ENCODE measurements at regions not wholly inside any gene's neighbourhood (a gene's known extent, or its start where the extent isn't known, plus 50 kb on each side); places are given as distances from the start of the nearest gene placed in this dataset.
A peak's percentile ranks its signal among the peaks of the same experiment; 100 is the strongest.

GRCh38 chr9:13410566-13411031, 131.1 kb upstream of the MPDZ start:
- TF ChIP-seq CTCF (IDR thresholded peaks at IDR 0.05; ENCODE audit: unreplicated experiment): no peak
- H3K27ac Mint-ChIP-seq: peak overlapping the region; percentile 97
- no peak overlapping the region for H3K4me3 Mint-ChIP-seq
- no peaks in the 10 kb centered on the region for H3K36me3 Mint-ChIP-seq
- DNase-seq (ENCODE audit: low spot score in 2 of 2, unreplicated experiment in 2 of 2): no peak
- peaks cover 37% of the 10 kb centered on the region for H3K4me1 Mint-ChIP-seq
- H3K27me3 Mint-ChIP-seq (ENCODE audit: low read depth): no peaks in the 10 kb centered on the region
- no peaks in the 10 kb centered on the region for H3K9me3 Mint-ChIP-seq

- DNase-seq (ENCODE audit: low spot score in 2 of 2, unreplicated experiment in 2 of 2): no peak
- no peaks in the 10 kb centered on the region for H3K36me3 Mint-ChIP-seq
- H3K9me3 Mint-ChIP-seq: peaks cover 3% of the 10 kb centered on the region
- no peaks in the 10 kb centered on the region for H3K27me3 Mint-ChIP-seq (ENCODE audit: low read depth)
- H3K4me1 Mint-ChIP-seq: peaks cover 28% of the 10 kb centered on the region
- peak overlapping the region; percentile 55 for H3K27ac Mint-ChIP-seq
- no peak overlapping the region for H3K4me3 Mint-ChIP-seq
- no peak for TF ChIP-seq CTCF (IDR thresholded peaks at IDR 0.05; ENCODE audit: unreplicated experiment)
Observed at GRCh38 chr9:13397661-13398060, 118.2 kb upstream of the MPDZ start.

GRCh38 chr9:13397220-13397619, 117.7 kb upstream of the MPDZ start:
- no peak for DNase-seq (ENCODE audit: low spot score in 2 of 2, unreplicated experiment in 2 of 2)
- H3K36me3 Mint-ChIP-seq: peaks cover 2% of the 10 kb centered on the region
- peaks cover 28% of the 10 kb centered on the region for H3K4me1 Mint-ChIP-seq
- H3K9me3 Mint-ChIP-seq: peaks cover 6% of the 10 kb centered on the region
- H3K4me3 Mint-ChIP-seq: no peak overlapping the region
- no peak for TF ChIP-seq CTCF (IDR thresholded peaks at IDR 0.05; ENCODE audit: unreplicated experiment)
- no peaks in the 10 kb centered on the region for H3K27me3 Mint-ChIP-seq (ENCODE audit: low read depth)
- peak overlapping the region; percentile 55 for H3K27ac Mint-ChIP-seq

- Mint-ChIP-seq H3K27ac (peak overlapping the region; percentile 35), H3K9me3 (peaks cover 14% of the 10 kb centered on the region), H3K27me3 (ENCODE audit: low read depth) (no peaks in the 10 kb centered on the region), H3K4me1 (peaks cover 28% of the 10 kb centered on the region), H3K36me3 (peaks cover 10% of the 10 kb centered on the region), H3K4me3 (no peak overlapping the region)
- no peak for DNase-seq (ENCODE audit: low spot score in 2 of 2, unreplicated experiment in 2 of 2)
- no peak for TF ChIP-seq CTCF (IDR thresholded peaks at IDR 0.05; ENCODE audit: unreplicated experiment)
Observed at GRCh38 chr9:13396418-13396817, 116.9 kb upstream of the MPDZ start.

- Mint-ChIP-seq H3K9me3 (peaks cover 26% of the 10 kb centered on the region), H3K36me3 (peaks cover 22% of the 10 kb centered on the region), H3K27me3 (ENCODE audit: low read depth) (no peaks in the 10 kb centered on the region), H3K27ac (peak overlapping the region; percentile 18), H3K4me3 (no peak overlapping the region), H3K4me1 (peaks cover 23% of the 10 kb centered on the region)
- no peak for TF ChIP-seq CTCF (IDR thresholded peaks at IDR 0.05; ENCODE audit: unreplicated experiment)
- DNase-seq (ENCODE audit: low spot score in 2 of 2, unreplicated experiment in 2 of 2): no peak
Observed at GRCh38 chr9:13395156-13395555, 115.7 kb upstream of the MPDZ start.

GRCh38 chr9:13388157-13388556, 108.7 kb upstream of the MPDZ start:
- peaks cover 60% of the 10 kb centered on the region for H3K9me3 Mint-ChIP-seq
- peaks cover 1% of the 10 kb centered on the region for H3K4me1 Mint-ChIP-seq
- H3K27ac Mint-ChIP-seq: no peak overlapping the region
- H3K4me3 Mint-ChIP-seq: no peak overlapping the region
- DNase-seq (ENCODE audit: low spot score in 2 of 2, unreplicated experiment in 2 of 2): no peak
- peaks cover 45% of the 10 kb centered on the region for H3K36me3 Mint-ChIP-seq
- no peaks in the 10 kb centered on the region for H3K27me3 Mint-ChIP-seq (ENCODE audit: low read depth)
- no peak for TF ChIP-seq CTCF (IDR thresholded peaks at IDR 0.05; ENCODE audit: unreplicated experiment)
